Activated T-cell treated with anti-CD3 and anti-CD28 coated beads, Interleukin-2, amount 50 U/mL, for 24 hours (primary cell): ENCODE measurements at regions not wholly inside any gene's neighbourhood (a gene's known extent, or its start where the extent isn't known, plus 50 kb on each side); places are given as distances from the start of the nearest gene placed in this dataset.

Experiments
- DNase-seq: peaks from one replicate; pipeline ENCODE4 v3.0.0-alpha.2; 2020
- H3K27ac Mint-ChIP-seq: 2 replicates; pipeline ENCODE4 v1.8.0; 2020; ENCODE audit warnings: mild to moderate bottlenecking, mixed read lengths
- H3K27me3 Mint-ChIP-seq: 2 replicates; pipeline ENCODE4 v1.8.0; 2020; ENCODE audit warnings: mixed read lengths
- H3K36me3 Mint-ChIP-seq: 2 replicates; pipeline ENCODE4 v1.8.0; 2020; ENCODE audit warnings: low read depth, mixed read lengths
- H3K4me1 Mint-ChIP-seq: 2 replicates; pipeline ENCODE4 v1.8.0; 2020; ENCODE audit warnings: low read depth, mixed read lengths
- H3K4me3 Mint-ChIP-seq: 2 replicates; pipeline ENCODE4 v1.8.0; 2020; ENCODE audit warnings: mild to moderate bottlenecking, moderate library complexity, mixed read lengths
- H3K9me3 Mint-ChIP-seq: 2 replicates; pipeline ENCODE4 v1.8.0; 2020; ENCODE audit warnings: mixed read lengths

GRCh38 chr10:47209466-47209865 lies 90.5 kb upstream of the GDF10 start:
- no peaks in the 10 kb centered on the region for H3K27me3 Mint-ChIP-seq

GRCh38 chr10:47214520-47214919 lies 85.5 kb upstream of the GDF10 start:
- Mint-ChIP-seq H3K4me3 (no peak overlapping the region), H3K36me3 (no peaks in the 10 kb centered on the region), H3K9me3 (peaks cover 2% of the 10 kb centered on the region), H3K4me1 (peaks cover 32% of the 10 kb centered on the region), H3K27ac (no peak overlapping the region), H3K27me3 (no peaks in the 10 kb centered on the region)
- DNase-seq = no peak

More at GRCh38 chr10:47209466-47209865, 90.5 kb upstream of the GDF10 start:
- H3K27ac Mint-ChIP-seq = no peak overlapping the region
- no peak for DNase-seq
- H3K36me3 Mint-ChIP-seq = no peaks in the 10 kb centered on the region
- no peak overlapping the region for H3K4me3 Mint-ChIP-seq
- H3K9me3 Mint-ChIP-seq = peaks cover 2% of the 10 kb centered on the region
- H3K4me1 Mint-ChIP-seq = peaks cover 62% of the 10 kb centered on the region

GRCh38 chr10:47217113-47217512 lies 82.9 kb upstream of the GDF10 start:
- no peaks in the 10 kb centered on the region for H3K27me3 Mint-ChIP-seq
- no peak overlapping the region for H3K4me3 Mint-ChIP-seq
- H3K27ac Mint-ChIP-seq = no peak overlapping the region
- no peak for DNase-seq
- peaks cover 2% of the 10 kb centered on the region for H3K9me3 Mint-ChIP-seq
- H3K4me1 Mint-ChIP-seq = peaks cover 20% of the 10 kb centered on the region
- no peaks in the 10 kb centered on the region for H3K36me3 Mint-ChIP-seq

GRCh38 chr10:47218803-47219202 lies 81.2 kb upstream of the GDF10 start:
- no peak for DNase-seq
- Mint-ChIP-seq H3K27me3 (no peaks in the 10 kb centered on the region), H3K27ac (no peak overlapping the region), H3K9me3 (no peaks in the 10 kb centered on the region), H3K4me1 (peaks cover 19% of the 10 kb centered on the region), H3K36me3 (no peaks in the 10 kb centered on the region), H3K4me3 (no peak overlapping the region)

GRCh38 chr10:47222461-47222860 lies 77.5 kb upstream of the GDF10 start:
- no peaks in the 10 kb centered on the region for H3K36me3 Mint-ChIP-seq
- H3K9me3 Mint-ChIP-seq = no peaks in the 10 kb centered on the region
- DNase-seq = no peak
- no peak overlapping the region for H3K27ac Mint-ChIP-seq
- H3K4me1 Mint-ChIP-seq = peaks cover 5% of the 10 kb centered on the region
- no peaks in the 10 kb centered on the region for H3K27me3 Mint-ChIP-seq
- H3K4me3 Mint-ChIP-seq = no peak overlapping the region

GRCh38 chr10:47223236-47223635 lies 76.8 kb upstream of the GDF10 start:
- H3K27ac Mint-ChIP-seq = no peak overlapping the region
- no peak overlapping the region for H3K4me3 Mint-ChIP-seq
- H3K4me1 Mint-ChIP-seq = peaks cover 3% of the 10 kb centered on the region
- H3K9me3 Mint-ChIP-seq = no peaks in the 10 kb centered on the region
- no peaks in the 10 kb centered on the region for H3K27me3 Mint-ChIP-seq
- H3K36me3 Mint-ChIP-seq = no peaks in the 10 kb centered on the region
- no peak for DNase-seq

- Mint-ChIP-seq H3K9me3 (no peaks in the 10 kb centered on the region), H3K4me1 (peaks cover 3% of the 10 kb centered on the region), H3K27ac (no peak overlapping the region), H3K27me3 (no peaks in the 10 kb centered on the region), H3K4me3 (no peak overlapping the region), H3K36me3 (no peaks in the 10 kb centered on the region)
- no peak for DNase-seq
Observed at GRCh38 chr10:47224546-47225218, 75.3 kb upstream of the GDF10 start.

GRCh38 chr10:47225219-47225927 lies 74.6 kb upstream of the GDF10 start:
- H3K4me3 Mint-ChIP-seq = no peak overlapping the region
- no peaks in the 10 kb centered on the region for H3K27me3 Mint-ChIP-seq
- H3K36me3 Mint-ChIP-seq = no peaks in the 10 kb centered on the region
- no peak for DNase-seq
- H3K27ac Mint-ChIP-seq = no peak overlapping the region
- peaks cover 6% of the 10 kb centered on the region for H3K4me1 Mint-ChIP-seq
- H3K9me3 Mint-ChIP-seq = no peaks in the 10 kb centered on the region

GRCh38 chr10:47225928-47226645 lies 73.9 kb upstream of the GDF10 start:
- DNase-seq = no peak
- peaks cover 11% of the 10 kb centered on the region for H3K4me1 Mint-ChIP-seq
- H3K9me3 Mint-ChIP-seq = no peaks in the 10 kb centered on the region
- H3K27me3 Mint-ChIP-seq = no peaks in the 10 kb centered on the region
- no peak overlapping the region for H3K4me3 Mint-ChIP-seq
- H3K36me3 Mint-ChIP-seq = no peaks in the 10 kb centered on the region
- H3K27ac Mint-ChIP-seq = no peak overlapping the region

- peaks cover 9% of the 10 kb centered on the region for H3K4me1 Mint-ChIP-seq
- H3K9me3 Mint-ChIP-seq = no peaks in the 10 kb centered on the region
- no peaks in the 10 kb centered on the region for H3K36me3 Mint-ChIP-seq
- H3K27me3 Mint-ChIP-seq = no peaks in the 10 kb centered on the region
- H3K4me3 Mint-ChIP-seq = no peak overlapping the region
- peak overlapping the region; percentile 8 for H3K27ac Mint-ChIP-seq
- DNase-seq = no peak
Observed at GRCh38 chr10:47230482-47230881, 69.5 kb upstream of the GDF10 start.

- Mint-ChIP-seq H3K9me3 (no peaks in the 10 kb centered on the region), H3K4me3 (no peak overlapping the region), H3K36me3 (no peaks in the 10 kb centered on the region), H3K27ac (no peak overlapping the region), H3K4me1 (peaks cover 8% of the 10 kb centered on the region), H3K27me3 (no peaks in the 10 kb centered on the region)
- DNase-seq = no peak
Observed at GRCh38 chr10:47230957-47231356, 69.0 kb upstream of the GDF10 start.

- H3K4me1 Mint-ChIP-seq = peaks cover 8% of the 10 kb centered on the region
- H3K36me3 Mint-ChIP-seq = no peaks in the 10 kb centered on the region
- H3K9me3 Mint-ChIP-seq = no peaks in the 10 kb centered on the region
- H3K4me3 Mint-ChIP-seq = no peak overlapping the region
- H3K27me3 Mint-ChIP-seq = no peaks in the 10 kb centered on the region
- no peak for DNase-seq
- no peak overlapping the region for H3K27ac Mint-ChIP-seq
Observed at GRCh38 chr10:47231414-47231813, 68.6 kb upstream of the GDF10 start.

GRCh38 chr10:47233631-47234030 lies 66.4 kb upstream of the GDF10 start:
- Mint-ChIP-seq H3K9me3 (no peaks in the 10 kb centered on the region), H3K27me3 (no peaks in the 10 kb centered on the region), H3K36me3 (no peaks in the 10 kb centered on the region), H3K4me3 (no peak overlapping the region), H3K27ac (no peak overlapping the region), H3K4me1 (peaks cover 8% of the 10 kb centered on the region)
- no peak for DNase-seq

GRCh38 chr10:47235484-47235883 lies 64.5 kb upstream of the GDF10 start:
- H3K27me3 Mint-ChIP-seq = no peaks in the 10 kb centered on the region
- H3K4me1 Mint-ChIP-seq = peaks cover 9% of the 10 kb centered on the region
- no peak for DNase-seq
- H3K4me3 Mint-ChIP-seq = no peak overlapping the region
- H3K36me3 Mint-ChIP-seq = no peaks in the 10 kb centered on the region
- no peak overlapping the region for H3K27ac Mint-ChIP-seq
- H3K9me3 Mint-ChIP-seq = no peaks in the 10 kb centered on the region
